ENCODE measurements at regions not wholly inside any gene's neighbourhood (a gene's known extent, or its start where the extent isn't known, plus 50 kb on each side); places are given as distances from the start of the nearest gene placed in this dataset.

DNA sequence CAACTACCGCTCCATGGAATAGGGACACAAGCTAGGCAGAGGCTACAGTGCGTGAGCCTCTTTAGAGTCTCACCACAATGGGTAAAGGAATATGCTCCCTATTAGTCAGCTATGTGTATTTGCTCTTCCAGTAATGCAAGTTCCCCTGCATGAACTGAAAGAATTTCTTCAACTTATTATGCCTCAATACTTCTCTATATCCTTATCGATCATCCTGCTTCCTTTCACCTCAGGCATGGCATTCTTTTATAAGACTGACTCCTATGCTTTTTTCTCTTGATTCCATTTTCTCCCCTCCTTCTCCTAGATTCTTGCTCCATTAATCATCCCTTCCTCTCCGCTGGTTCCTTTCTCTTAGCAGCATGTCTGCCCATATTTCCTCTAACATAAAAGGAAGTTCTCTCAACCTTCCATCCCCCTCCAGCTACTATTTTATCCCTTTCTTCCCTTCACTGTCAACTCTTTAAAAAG lies 94.5 kb upstream of the CPM start:
- TF ChIP-seq, protein P1, sequence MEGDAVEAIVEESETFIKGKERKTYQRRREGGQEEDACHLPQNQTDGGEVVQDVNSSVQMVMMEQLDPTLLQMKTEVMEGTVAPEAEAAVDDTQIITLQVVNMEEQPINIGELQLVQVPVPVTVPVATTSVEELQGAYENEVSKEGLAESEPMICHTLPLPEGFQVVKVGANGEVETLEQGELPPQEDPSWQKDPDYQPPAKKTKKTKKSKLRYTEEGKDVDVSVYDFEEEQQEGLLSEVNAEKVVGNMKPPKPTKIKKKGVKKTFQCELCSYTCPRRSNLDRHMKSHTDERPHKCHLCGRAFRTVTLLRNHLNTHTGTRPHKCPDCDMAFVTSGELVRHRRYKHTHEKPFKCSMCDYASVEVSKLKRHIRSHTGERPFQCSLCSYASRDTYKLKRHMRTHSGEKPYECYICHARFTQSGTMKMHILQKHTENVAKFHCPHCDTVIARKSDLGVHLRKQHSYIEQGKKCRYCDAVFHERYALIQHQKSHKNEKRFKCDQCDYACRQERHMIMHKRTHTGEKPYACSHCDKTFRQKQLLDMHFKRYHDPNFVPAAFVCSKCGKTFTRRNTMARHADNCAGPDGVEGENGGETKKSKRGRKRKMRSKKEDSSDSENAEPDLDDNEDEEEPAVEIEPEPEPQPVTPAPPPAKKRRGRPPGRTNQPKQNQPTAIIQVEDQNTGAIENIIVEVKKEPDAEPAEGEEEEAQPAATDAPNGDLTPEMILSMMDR (IDR thresholded peaks at IDR 0.05; ENCODE audit: borderline replicate concordance, insufficient read depth, low read depth, low read length): no peak
- H3K4me3 ChIP-seq (ENCODE audit: low read depth, low read length): no peak overlapping the region

DNA sequence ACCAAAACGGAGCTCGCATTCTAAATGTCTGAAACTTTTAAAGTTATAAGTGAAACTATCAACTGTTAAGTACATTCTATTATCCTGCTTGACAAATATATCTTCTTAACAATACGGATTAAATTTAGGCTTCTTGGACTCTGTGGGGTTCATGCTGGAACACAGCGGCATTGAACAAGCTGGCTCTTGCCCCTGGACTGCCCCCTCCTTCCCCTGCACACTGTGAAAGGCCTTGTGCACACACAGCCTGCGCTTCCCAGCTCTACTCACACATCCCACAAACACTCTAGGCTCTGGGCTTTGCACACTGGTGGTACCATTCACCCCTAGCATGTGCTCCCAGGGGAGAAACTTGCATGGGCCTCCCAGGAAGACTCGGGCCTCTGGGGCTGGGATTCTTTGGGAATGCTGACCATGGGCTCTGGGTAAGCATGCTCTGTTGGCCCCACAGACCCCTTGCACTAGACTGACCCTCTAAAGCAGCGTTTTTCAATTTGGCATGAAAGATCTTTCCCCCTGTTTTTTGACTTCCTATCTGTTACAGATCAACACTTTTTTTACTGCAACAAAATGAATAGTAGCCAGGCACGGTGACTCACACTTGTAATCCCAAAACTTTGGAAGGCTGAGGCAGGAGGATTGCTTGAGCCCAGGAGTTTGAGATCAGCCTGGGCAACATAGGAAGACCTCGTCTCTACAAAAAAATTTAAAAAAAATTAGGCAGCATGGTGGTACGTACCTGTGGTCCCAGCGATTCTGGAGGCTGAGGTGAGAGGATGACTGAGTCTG lies 96.2 kb upstream of the CPM start:
- TF ChIP-seq, protein P1 (IDR thresholded peaks at IDR 0.05; ENCODE audit: borderline replicate concordance, insufficient read depth, low read depth, low read length): no peak
- no peak overlapping the region for H3K4me3 ChIP-seq (ENCODE audit: low read depth, low read length)

DNA sequence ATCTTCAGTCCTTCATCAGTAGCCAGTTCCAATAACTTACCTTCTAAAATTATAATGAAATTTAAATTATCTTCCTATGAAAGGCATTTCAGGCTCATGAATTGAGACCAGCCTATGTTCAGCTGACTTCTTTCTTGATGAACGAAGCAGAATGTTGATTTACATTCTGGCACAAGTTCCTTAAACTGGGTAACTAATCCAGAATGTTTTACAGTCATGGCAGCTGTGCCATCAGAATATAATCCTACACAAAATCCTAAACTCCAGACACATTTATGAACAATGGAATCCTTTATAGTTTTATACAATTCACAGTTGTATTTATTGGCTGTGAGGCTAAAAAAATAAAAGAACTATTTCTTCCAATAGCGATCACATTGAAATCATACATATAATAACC lies 97.3 kb upstream of the CPM start:
- TF ChIP-seq, protein P1 (IDR thresholded peaks at IDR 0.05; ENCODE audit: borderline replicate concordance, insufficient read depth, low read depth, low read length): no peak
- H3K4me3 ChIP-seq (ENCODE audit: low read depth, low read length): no peak overlapping the region

DNA sequence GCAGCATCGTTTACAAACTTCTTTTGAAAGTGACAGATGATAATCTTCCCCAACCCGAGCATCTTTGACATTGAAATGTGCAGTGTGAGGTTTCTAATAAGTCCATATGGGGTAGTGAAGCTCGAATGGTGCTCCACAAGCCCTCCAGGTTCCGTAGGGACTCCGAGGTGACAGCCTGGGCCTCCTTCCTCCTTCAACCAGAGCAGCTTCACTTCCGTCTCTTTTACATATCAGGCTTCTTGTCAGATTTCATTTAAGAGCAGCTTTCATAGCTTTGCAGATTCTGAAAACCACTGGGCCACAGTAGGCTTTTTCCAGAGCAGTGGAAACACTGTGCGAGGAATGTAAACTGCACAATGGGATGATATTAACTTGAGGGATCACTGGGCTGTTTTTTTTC lies 103.6 kb upstream of the CPM start:
- TF ChIP-seq, protein P1 (IDR thresholded peaks at IDR 0.05; ENCODE audit: borderline replicate concordance, insufficient read depth, low read depth, low read length): no peak
- H3K4me3 ChIP-seq (ENCODE audit: low read depth, low read length): no peak overlapping the region

DNA sequence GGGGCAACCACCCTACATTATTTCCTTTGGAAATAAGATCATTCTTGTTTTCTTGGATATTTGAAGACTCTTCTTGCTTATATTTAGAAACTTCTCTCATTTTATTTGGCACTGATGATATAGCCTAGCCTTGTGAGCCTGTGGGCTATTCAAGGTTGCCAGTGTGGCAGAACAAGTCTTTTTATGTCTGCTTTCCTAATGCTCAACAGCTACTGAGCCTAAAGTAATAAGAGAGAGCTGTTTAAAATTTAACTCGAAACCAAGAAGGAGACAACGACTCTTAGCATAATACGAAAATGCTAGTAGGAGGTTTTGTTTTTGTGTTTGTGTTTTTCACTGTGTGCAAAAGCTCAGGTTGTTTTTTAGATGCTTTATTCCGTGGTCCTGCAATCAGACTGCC lies 104.0 kb upstream of the CPM start:
- TF ChIP-seq, protein P1 (IDR thresholded peaks at IDR 0.05; ENCODE audit: borderline replicate concordance, insufficient read depth, low read depth, low read length): no peak

DNA sequence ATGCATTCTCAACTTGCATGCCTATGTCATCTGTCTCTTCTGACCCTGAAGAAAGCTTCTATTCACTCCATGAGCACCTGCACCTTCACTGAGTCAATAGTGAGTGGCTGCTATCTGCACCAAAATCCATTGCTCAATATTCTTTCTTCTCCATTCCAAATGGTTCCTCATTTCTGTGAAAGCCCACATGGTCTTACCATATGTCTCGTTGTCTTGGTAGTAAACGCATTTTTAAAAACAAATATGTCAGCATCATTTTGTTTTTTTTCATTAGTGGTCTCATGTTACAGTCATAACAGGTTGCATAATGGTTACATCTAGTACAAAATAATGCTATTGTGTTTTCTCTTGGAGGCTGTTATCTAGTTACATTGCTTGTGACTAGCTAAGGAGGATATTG lies 106.9 kb upstream of the CPM start:
- no peak overlapping the region for H3K4me3 ChIP-seq (ENCODE audit: low read depth, low read length)
- TF ChIP-seq, protein P1 (IDR thresholded peaks at IDR 0.05; ENCODE audit: borderline replicate concordance, insufficient read depth, low read depth, low read length): no peak

More for the DNA sequence above, 104.0 kb upstream of the CPM start:
- no peak overlapping the region for H3K4me3 ChIP-seq (ENCODE audit: low read depth, low read length)

DNA sequence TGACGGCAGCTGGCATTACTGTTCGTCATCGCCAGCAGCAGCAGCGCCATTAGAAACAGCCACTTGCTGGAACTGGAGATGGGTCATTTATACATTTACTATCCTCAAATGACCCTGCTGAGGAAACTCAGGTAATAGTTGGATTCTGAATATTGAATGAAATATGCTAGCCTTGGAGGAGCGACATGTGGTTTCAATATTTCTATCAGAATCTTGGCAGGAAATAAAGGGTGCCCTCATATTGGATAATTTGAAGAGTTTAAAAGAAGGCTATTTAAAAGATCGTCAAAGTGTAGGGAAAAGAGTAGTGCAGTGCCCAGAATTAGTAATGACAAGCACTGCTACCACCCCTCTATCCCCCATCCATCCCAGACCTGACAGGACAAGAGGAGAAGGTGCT lies 109.6 kb upstream of the CPM start:
- no peak overlapping the region for H3K4me3 ChIP-seq (ENCODE audit: low read depth, low read length)
- TF ChIP-seq, protein P1 (IDR thresholded peaks at IDR 0.05; ENCODE audit: borderline replicate concordance, insufficient read depth, low read depth, low read length): no peak

All from GM12875 (cell line).